GM12873 (cell line): ENCODE measurements at regions not wholly inside any gene's neighbourhood (a gene's known extent, or its start where the extent isn't known, plus 50 kb on each side); places are given as distances from the start of the nearest gene placed in this dataset.

ENCODE experiments used
- CTCF ChIP-seq: IDR thresholded peaks from 2 replicates; pipeline ENCODE4 v1.5.1; 2012; ENCODE audit warnings: low read depth, mild to moderate bottlenecking, moderate library complexity, low read length, control low read depth; ENCODE audit not compliant: insufficient read depth; ENCODE audit errors: missing control alignments

GRCh38 chr2:163253621-163254285 lies 415.2 kb upstream of the KCNH7 start:
- no peak for TF ChIP-seq CTCF

- no peak for TF ChIP-seq CTCF
These were observed 413.6 kb upstream of the KCNH7 start for GRCh38 chr2:163252199-163252598.

- no peak for TF ChIP-seq CTCF
These were observed 410.0 kb upstream of the KCNH7 start for GRCh38 chr2:163248376-163249253.

GRCh38 chr2:163247847-163248220 lies 409.3 kb upstream of the KCNH7 start:
- TF ChIP-seq CTCF: no peak

GRCh38 chr2:163247156-163247846 lies 408.7 kb upstream of the KCNH7 start:
- TF ChIP-seq CTCF: no peak

GRCh38 chr2:163246135-163246534 lies 407.6 kb upstream of the KCNH7 start:
- TF ChIP-seq CTCF: no peak

GRCh38 chr2:163236553-163236952 lies 398.0 kb upstream of the KCNH7 start:
- no peak for TF ChIP-seq CTCF
